HG03378 (cell line): ENCODE measurements at regions not wholly inside any gene's neighbourhood (a gene's known extent, or its start where the extent isn't known, plus 50 kb on each side); places are given as distances from the start of the nearest gene placed in this dataset.
"Not testable (repeated sequence)": the region's sequence is repeated elsewhere in the genome, so short reads cannot be mapped to it uniquely, and the experiment has no call there.

ENCODE experiments used
- ATAC-seq: cut with Tn5 transposase; IDR thresholded peaks from one replicate; pipeline ENCODE4 v1.9.1; 2021; ENCODE audit warnings: mild to moderate bottlenecking, moderate library complexity; ENCODE audit not compliant: unreplicated experiment

- not testable (repeated sequence) for ATAC-seq
These were observed 2226.0 kb upstream of the DEFB115 start for GRCh38 chr20:29031262-29031982.

GRCh38 chr20:29044239-29044638 lies 2213.2 kb upstream of the DEFB115 start:
- ATAC-seq: not testable (repeated sequence)

- ATAC-seq: not testable (repeated sequence)
These were observed 2207.4 kb upstream of the DEFB115 start for GRCh38 chr20:29050008-29050606.

- not testable (repeated sequence) for ATAC-seq
These were observed 2199.5 kb upstream of the DEFB115 start for GRCh38 chr20:29057866-29058484.

GRCh38 chr20:29062451-29062850 lies 2195.0 kb upstream of the DEFB115 start:
- not testable (repeated sequence) for ATAC-seq

GRCh38 chr20:29066341-29066740 lies 2191.1 kb upstream of the DEFB115 start:
- ATAC-seq: not testable (repeated sequence)

GRCh38 chr20:29073640-29074039 lies 2183.8 kb upstream of the DEFB115 start:
- ATAC-seq: not testable (repeated sequence)

- ATAC-seq: peak; percentile 82
These were observed 2177.4 kb upstream of the DEFB115 start for GRCh38 chr20:29079769-29080690.

- not testable (repeated sequence) for ATAC-seq
These were observed 2175.8 kb upstream of the DEFB115 start for GRCh38 chr20:29081712-29082111.

- ATAC-seq: no peak
These were observed 2171.8 kb upstream of the DEFB115 start for GRCh38 chr20:29085625-29086024.

GRCh38 chr20:29086145-29086718 lies 2171.2 kb upstream of the DEFB115 start:
- ATAC-seq: not testable (repeated sequence)

- ATAC-seq: no peak
These were observed 2170.5 kb upstream of the DEFB115 start for GRCh38 chr20:29086938-29087337.

GRCh38 chr20:29087887-29088286 lies 2169.6 kb upstream of the DEFB115 start:
- not testable (repeated sequence) for ATAC-seq

GRCh38 chr20:29088472-29088871 lies 2169.0 kb upstream of the DEFB115 start:
- ATAC-seq: not testable (repeated sequence)

- not testable (repeated sequence) for ATAC-seq
These were observed 2168.1 kb upstream of the DEFB115 start for GRCh38 chr20:29089409-29089808.

GRCh38 chr20:29093958-29094357 lies 2163.5 kb upstream of the DEFB115 start:
- not testable (repeated sequence) for ATAC-seq

GRCh38 chr20:29096695-29097094 lies 2160.8 kb upstream of the DEFB115 start:
- not testable (repeated sequence) for ATAC-seq

- not testable (repeated sequence) for ATAC-seq
These were observed 2149.6 kb upstream of the DEFB115 start for GRCh38 chr20:29107884-29108283.

- not testable (repeated sequence) for ATAC-seq
These were observed 2148.1 kb upstream of the DEFB115 start for GRCh38 chr20:29109386-29109785.

GRCh38 chr20:29115097-29115496 lies 2142.4 kb upstream of the DEFB115 start:
- ATAC-seq: not testable (repeated sequence)
